Peyer's patch (tissue), 4 donors: ENCODE measurements at regions not wholly inside any gene's neighbourhood (a gene's known extent, or its start where the extent isn't known, plus 50 kb on each side); places are given as distances from the start of the nearest gene placed in this dataset.

Source experiments
- CTCF ChIP-seq, 6 experiments: fragments of 450-650 bp in 4 of 6; fragments of 200-600 bp in 2 of 6; sonication (generic) in 1 of 6; IDR thresholded peaks; one replicate each; pipeline ENCODE4 v1.5.1; 2017 to 2019; ENCODE audit warnings: antibody characterized with exemption in 6 of 6, mild to moderate bottlenecking in 3 of 6, moderate library complexity in 1 of 6
- POLR2A ChIP-seq, 2 donors: fragments of 450-650 bp; IDR thresholded peaks; one replicate each; pipeline ENCODE4 v1.5.1; 2017; ENCODE audit warnings: antibody characterized with exemption in 2 of 2, mild to moderate bottlenecking in 2 of 2, moderate library complexity in 2 of 2

GRCh38 chr3:159326998-159327397 is 525.1 kb downstream of the MFSD1 start:
- no peak for TF ChIP-seq CTCF (IDR thresholded peaks at IDR 0.05)
- TF ChIP-seq POLR2A (IDR thresholded peaks at IDR 0.05), result no peak
